ENCODE measurements at regions not wholly inside any gene's neighbourhood (a gene's known extent, or its start where the extent isn't known, plus 50 kb on each side); places are given as distances from the start of the nearest gene placed in this dataset.

- TF ChIP-seq CTCF (conservative IDR thresholded peaks at IDR 0.05; ENCODE audit: low read depth, low read length) (no peak), EZH2 (IDR thresholded peaks at IDR 0.05; ENCODE audit: low read length, unreplicated experiment) (no peak)
These were observed 474.8 kb upstream of the RAB6C start for GRCh38 chr2:129504646-129505045.
